GM23248 (cell line): ENCODE measurements at regions not wholly inside any gene's neighbourhood (a gene's known extent, or its start where the extent isn't known, plus 50 kb on each side); places are given as distances from the start of the nearest gene placed in this dataset.

Experiments
- EZH2 ChIP-seq: fragments of 200-600 bp; sonication (generic); IDR thresholded peaks from 2 replicates; pipeline ENCODE4 v1.6.1; 2018; ENCODE audit warnings: antibody characterized with exemption, mild to moderate bottlenecking; ENCODE audit not compliant: insufficient read depth, poor library complexity, severe bottlenecking
- EZH2phosphoT487 ChIP-seq: fragments of 200-600 bp; sonication (generic); IDR thresholded peaks from 2 replicates; pipeline ENCODE4 v1.6.1; 2018; ENCODE audit warnings: antibody characterized with exemption, moderate library complexity, mild to moderate bottlenecking, low read depth; ENCODE audit not compliant: insufficient read depth

GRCh38 chr3:61429106-61429505 lies 132.3 kb upstream of the PTPRG start:
- TF ChIP-seq EZH2 (no peak), EZH2phosphoT487 (no peak)
